ENCODE measurements at regions not wholly inside any gene's neighbourhood (a gene's known extent, or its start where the extent isn't known, plus 50 kb on each side); places are given as distances from the start of the nearest gene placed in this dataset.

DNA sequence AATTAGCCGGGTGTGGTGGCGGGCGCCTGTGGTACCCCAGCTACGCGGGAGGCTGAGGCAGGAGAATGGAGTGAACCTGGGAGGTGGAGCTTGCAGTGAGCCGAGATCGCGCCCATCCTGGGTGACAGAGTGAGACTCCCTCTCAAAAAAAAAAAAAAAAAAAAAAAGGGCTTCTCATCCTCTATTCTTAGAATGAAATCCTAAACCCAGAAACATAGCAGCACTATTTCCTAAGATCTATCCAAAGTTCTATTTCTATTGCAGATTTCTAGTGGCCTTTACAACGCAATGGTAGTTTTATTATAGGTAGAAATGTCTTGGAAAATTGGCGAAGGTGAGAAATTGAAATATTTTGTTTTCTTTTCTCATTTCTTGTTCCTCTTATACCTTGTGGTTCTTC lies 501.0 kb upstream of the SETBP1 start (continued):
- TF ChIP-seq, protein P1, sequence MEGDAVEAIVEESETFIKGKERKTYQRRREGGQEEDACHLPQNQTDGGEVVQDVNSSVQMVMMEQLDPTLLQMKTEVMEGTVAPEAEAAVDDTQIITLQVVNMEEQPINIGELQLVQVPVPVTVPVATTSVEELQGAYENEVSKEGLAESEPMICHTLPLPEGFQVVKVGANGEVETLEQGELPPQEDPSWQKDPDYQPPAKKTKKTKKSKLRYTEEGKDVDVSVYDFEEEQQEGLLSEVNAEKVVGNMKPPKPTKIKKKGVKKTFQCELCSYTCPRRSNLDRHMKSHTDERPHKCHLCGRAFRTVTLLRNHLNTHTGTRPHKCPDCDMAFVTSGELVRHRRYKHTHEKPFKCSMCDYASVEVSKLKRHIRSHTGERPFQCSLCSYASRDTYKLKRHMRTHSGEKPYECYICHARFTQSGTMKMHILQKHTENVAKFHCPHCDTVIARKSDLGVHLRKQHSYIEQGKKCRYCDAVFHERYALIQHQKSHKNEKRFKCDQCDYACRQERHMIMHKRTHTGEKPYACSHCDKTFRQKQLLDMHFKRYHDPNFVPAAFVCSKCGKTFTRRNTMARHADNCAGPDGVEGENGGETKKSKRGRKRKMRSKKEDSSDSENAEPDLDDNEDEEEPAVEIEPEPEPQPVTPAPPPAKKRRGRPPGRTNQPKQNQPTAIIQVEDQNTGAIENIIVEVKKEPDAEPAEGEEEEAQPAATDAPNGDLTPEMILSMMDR (IDR thresholded peaks at IDR 0.05): no peak
- TF ChIP-seq CREM (CRISPR knock-in tag; IDR thresholded peaks at IDR 0.05): no peak
- TF ChIP-seq AFF4 (CRISPR knock-in tag; IDR thresholded peaks at IDR 0.05; ENCODE audit: borderline replicate concordance): no peak
- TF ChIP-seq RORB (CRISPR knock-in tag; IDR thresholded peaks at IDR 0.05): no peak
- TF ChIP-seq KAT7 (CRISPR knock-in tag; IDR thresholded peaks at IDR 0.05; ENCODE audit: borderline replicate concordance): no peak
- TF ChIP-seq ELF4 (CRISPR knock-in tag; IDR thresholded peaks at IDR 0.05; ENCODE audit: low read depth): no peak
- no peak for TF ChIP-seq ZBTB21 (CRISPR knock-in tag; IDR thresholded peaks at IDR 0.05; ENCODE audit: borderline replicate concordance)

DNA sequence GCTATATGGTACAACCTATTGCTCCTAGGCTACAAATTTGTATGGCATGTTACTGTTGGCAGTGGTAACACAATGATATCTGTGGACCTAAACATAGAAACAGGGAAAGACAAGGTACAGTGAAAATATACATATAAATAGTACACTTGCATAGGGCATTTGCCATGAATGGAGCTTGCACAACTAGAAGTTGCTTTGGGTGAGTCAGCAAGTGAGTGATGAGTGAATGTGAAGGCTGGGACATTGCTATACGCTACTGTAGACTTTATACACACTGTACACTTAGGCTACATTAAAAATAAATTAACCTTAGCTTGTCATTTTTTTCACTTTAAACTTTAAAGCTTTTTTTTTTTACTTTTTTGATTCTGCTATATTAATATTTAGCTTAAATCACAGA lies 500.0 kb upstream of the SETBP1 start:
- ChIA-PET CTCF (no interaction called here), POLR2A (no interaction called here)
- DNase-seq (ENCODE audit: low spot score) (no peak), ATAC-seq (no peak)
- no peaks in the 10 kb centered on the region for H3K36me3 Mint-ChIP-seq
- no peaks in the 10 kb centered on the region; the same call in 1 of the 2 replicates for H3K4me1 Mint-ChIP-seq
- TF ChIP-seq FOXP1 (CRISPR knock-in tag; IDR thresholded peaks at IDR 0.05; ENCODE audit: borderline replicate concordance) (no peak), SMAD3 (CRISPR knock-in tag; IDR thresholded peaks at IDR 0.05; ENCODE audit: borderline replicate concordance) (no peak), TEAD4 (CRISPR knock-in tag; IDR thresholded peaks at IDR 0.05) (no peak)
- TF ChIP-seq, protein P2, sequence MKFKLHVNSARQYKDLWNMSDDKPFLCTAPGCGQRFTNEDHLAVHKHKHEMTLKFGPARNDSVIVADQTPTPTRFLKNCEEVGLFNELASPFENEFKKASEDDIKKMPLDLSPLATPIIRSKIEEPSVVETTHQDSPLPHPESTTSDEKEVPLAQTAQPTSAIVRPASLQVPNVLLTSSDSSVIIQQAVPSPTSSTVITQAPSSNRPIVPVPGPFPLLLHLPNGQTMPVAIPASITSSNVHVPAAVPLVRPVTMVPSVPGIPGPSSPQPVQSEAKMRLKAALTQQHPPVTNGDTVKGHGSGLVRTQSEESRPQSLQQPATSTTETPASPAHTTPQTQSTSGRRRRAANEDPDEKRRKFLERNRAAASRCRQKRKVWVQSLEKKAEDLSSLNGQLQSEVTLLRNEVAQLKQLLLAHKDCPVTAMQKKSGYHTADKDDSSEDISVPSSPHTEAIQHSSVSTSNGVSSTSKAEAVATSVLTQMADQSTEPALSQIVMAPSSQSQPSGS (CRISPR knock-in tag; IDR thresholded peaks at IDR 0.05; ENCODE audit: borderline replicate concordance, low read depth): no peak
- H3K27ac Mint-ChIP-seq: no peak overlapping the region
- no peak overlapping the region for H3K4me3 Mint-ChIP-seq
- H3K9me3 Mint-ChIP-seq: no peaks in the 10 kb centered on the region
- no peaks in the 10 kb centered on the region for H3K27me3 Mint-ChIP-seq (ENCODE audit: low read depth)

GRCh38 chr18:44181951-44182747 lies 498.5 kb upstream of the SETBP1 start:
- Mint-ChIP-seq H3K4me1 (peaks cover 9% of the 10 kb centered on the region; the same call in 1 of the 2 replicates), H3K9me3 (no peaks in the 10 kb centered on the region), H3K36me3 (no peaks in the 10 kb centered on the region), H3K27ac (no peak overlapping the region), H3K27me3 (ENCODE audit: low read depth) (no peaks in the 10 kb centered on the region), H3K4me3 (no peak overlapping the region)
- ChIA-PET CTCF (no interaction called here), POLR2A (no interaction called here)
- DNase-seq (ENCODE audit: low spot score): no peak
- TF ChIP-seq, protein P3, sequence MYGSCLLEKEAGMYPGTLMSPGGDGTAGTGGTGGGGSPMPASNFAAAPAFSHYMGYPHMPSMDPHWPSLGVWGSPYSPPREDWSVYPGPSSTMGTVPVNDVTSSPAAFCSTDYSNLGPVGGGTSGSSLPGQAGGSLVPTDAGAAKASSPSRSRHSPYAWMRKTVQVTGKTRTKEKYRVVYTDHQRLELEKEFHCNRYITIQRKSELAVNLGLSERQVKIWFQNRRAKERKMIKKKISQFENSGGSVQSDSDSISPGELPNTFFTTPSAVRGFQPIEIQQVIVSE (CRISPR knock-in tag; IDR thresholded peaks at IDR 0.05; ENCODE audit: borderline replicate concordance): no peak
- TF ChIP-seq ZNF423 (CRISPR knock-in tag; IDR thresholded peaks at IDR 0.05) (no peak), NFYB (CRISPR knock-in tag; conservative IDR thresholded peaks at IDR 0.05; ENCODE audit: low read depth) (no peak), ZNF232 (CRISPR knock-in tag; IDR thresholded peaks at IDR 0.05) (no peak), GRHL2 (CRISPR knock-in tag; IDR thresholded peaks at IDR 0.05; ENCODE audit: insufficient replicate concordance, severe bottlenecking) (no peak), TEAD4 (CRISPR knock-in tag; IDR thresholded peaks at IDR 0.05) (no peak), ZNF138 (CRISPR knock-in tag; conservative IDR thresholded peaks at IDR 0.05) (no peak), ZNF416 (CRISPR knock-in tag; IDR thresholded peaks at IDR 0.05) (no peak)
- TF ChIP-seq, protein P4, sequence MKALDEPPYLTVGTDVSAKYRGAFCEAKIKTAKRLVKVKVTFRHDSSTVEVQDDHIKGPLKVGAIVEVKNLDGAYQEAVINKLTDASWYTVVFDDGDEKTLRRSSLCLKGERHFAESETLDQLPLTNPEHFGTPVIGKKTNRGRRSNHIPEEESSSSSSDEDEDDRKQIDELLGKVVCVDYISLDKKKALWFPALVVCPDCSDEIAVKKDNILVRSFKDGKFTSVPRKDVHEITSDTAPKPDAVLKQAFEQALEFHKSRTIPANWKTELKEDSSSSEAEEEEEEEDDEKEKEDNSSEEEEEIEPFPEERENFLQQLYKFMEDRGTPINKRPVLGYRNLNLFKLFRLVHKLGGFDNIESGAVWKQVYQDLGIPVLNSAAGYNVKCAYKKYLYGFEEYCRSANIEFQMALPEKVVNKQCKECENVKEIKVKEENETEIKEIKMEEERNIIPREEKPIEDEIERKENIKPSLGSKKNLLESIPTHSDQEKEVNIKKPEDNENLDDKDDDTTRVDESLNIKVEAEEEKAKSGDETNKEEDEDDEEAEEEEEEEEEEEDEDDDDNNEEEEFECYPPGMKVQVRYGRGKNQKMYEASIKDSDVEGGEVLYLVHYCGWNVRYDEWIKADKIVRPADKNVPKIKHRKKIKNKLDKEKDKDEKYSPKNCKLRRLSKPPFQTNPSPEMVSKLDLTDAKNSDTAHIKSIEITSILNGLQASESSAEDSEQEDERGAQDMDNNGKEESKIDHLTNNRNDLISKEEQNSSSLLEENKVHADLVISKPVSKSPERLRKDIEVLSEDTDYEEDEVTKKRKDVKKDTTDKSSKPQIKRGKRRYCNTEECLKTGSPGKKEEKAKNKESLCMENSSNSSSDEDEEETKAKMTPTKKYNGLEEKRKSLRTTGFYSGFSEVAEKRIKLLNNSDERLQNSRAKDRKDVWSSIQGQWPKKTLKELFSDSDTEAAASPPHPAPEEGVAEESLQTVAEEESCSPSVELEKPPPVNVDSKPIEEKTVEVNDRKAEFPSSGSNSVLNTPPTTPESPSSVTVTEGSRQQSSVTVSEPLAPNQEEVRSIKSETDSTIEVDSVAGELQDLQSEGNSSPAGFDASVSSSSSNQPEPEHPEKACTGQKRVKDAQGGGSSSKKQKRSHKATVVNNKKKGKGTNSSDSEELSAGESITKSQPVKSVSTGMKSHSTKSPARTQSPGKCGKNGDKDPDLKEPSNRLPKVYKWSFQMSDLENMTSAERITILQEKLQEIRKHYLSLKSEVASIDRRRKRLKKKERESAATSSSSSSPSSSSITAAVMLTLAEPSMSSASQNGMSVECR (CRISPR knock-in tag; IDR thresholded peaks at IDR 0.05; ENCODE audit: borderline replicate concordance): no peak
- no peak for ATAC-seq
